Sigmoid colon (tissue), 4 donors: ENCODE measurements at regions not wholly inside any gene's neighbourhood (a gene's known extent, or its start where the extent isn't known, plus 50 kb on each side); places are given as distances from the start of the nearest gene placed in this dataset.

Experiments used
- CTCF ChIP-seq, 4 experiments: fragments of 450-650 bp in 3 of 4; fragments of 200-600 bp in 1 of 4; IDR thresholded peaks; one replicate each; pipeline ENCODE4 v1.5.1; 2016 to 2019; ENCODE audit warnings: antibody characterized with exemption in 4 of 4, mild to moderate bottlenecking in 3 of 4, moderate library complexity in 2 of 4
- EP300 ChIP-seq, 4 donors: sonication (generic); formaldehyde crosslinking; IDR thresholded peaks; one replicate each; pipeline ENCODE4 v1.6.1; 2017; ENCODE audit warnings: antibody characterized with exemption in 4 of 4
- POLR2A ChIP-seq, 2 donors: fragments of 450-650 bp; IDR thresholded peaks; one replicate each; pipeline ENCODE4 v1.6.1; 2016; ENCODE audit warnings: antibody characterized with exemption in 2 of 2, mild to moderate bottlenecking in 2 of 2, moderate library complexity in 2 of 2
- POLR2AphosphoS5 ChIP-seq, 4 donors: sonication (generic); formaldehyde crosslinking; IDR thresholded peaks; one replicate each; pipeline ENCODE4 v1.6.1; 2017; ENCODE audit warnings: antibody characterized with exemption in 4 of 4

- TF ChIP-seq CTCF (IDR thresholded peaks at IDR 0.05) (no peak), POLR2AphosphoS5 (IDR thresholded peaks at IDR 0.05) (no peak), POLR2A (IDR thresholded peaks at IDR 0.05) (no peak), EP300 (IDR thresholded peaks at IDR 0.05) (no peak)
These were observed 249.1 kb upstream of the PITRM1 start for GRCh38 chr10:3421537-3422257.
